Activated CD4-positive, alpha-beta memory T cell treated with anti-CD3 and anti-CD28 coated beads, Interleukin-2, amount 10 ng/mL, durations not matched to agents 7 days and 5 days (primary cell): ENCODE measurements at regions not wholly inside any gene's neighbourhood (a gene's known extent, or its start where the extent isn't known, plus 50 kb on each side); places are given as distances from the start of the nearest gene placed in this dataset.
"Not testable (repeated sequence)": the region's sequence is repeated elsewhere in the genome, so short reads cannot be mapped to it uniquely, and the experiment has no call there.

ENCODE experiments used
- CTCF ChIA-PET: fragments of 350-600 bp; sonication (Branson Sonifier 250); formaldehyde crosslinking; loops from one replicate; lab custom pipeline; 2021; ENCODE audit warnings: antibody characterized with exemption, inconsistent platforms; lab: Charles Lee
- POLR2A ChIA-PET: fragments of 350-600 bp; sonication (Branson Sonifier 250); formaldehyde crosslinking; loops from one replicate; lab custom pipeline; 2021; ENCODE audit warnings: antibody characterized with exemption; lab: Charles Lee
- DNase-seq: peaks from one replicate; pipeline ENCODE4 v3.0.0-alpha.2; 2020
- H3K27ac Mint-ChIP-seq: one replicate; pipeline ENCODE4 v1.8.0; 2021; ENCODE audit warnings: mild to moderate bottlenecking, mixed read lengths
- H3K27me3 Mint-ChIP-seq: one replicate; pipeline ENCODE4 v1.8.0; 2021; ENCODE audit warnings: mixed read lengths
- H3K36me3 Mint-ChIP-seq: one replicate; pipeline ENCODE4 v1.8.0; 2021; ENCODE audit warnings: low read depth, mixed read lengths
- H3K4me1 Mint-ChIP-seq: one replicate; pipeline ENCODE4 v1.8.0; 2021; ENCODE audit warnings: mixed read lengths
- H3K4me3 Mint-ChIP-seq: one replicate; pipeline ENCODE4 v1.8.0; 2021; ENCODE audit warnings: mild to moderate bottlenecking, mixed read lengths
- H3K9me3 Mint-ChIP-seq: one replicate; pipeline ENCODE4 v1.8.0; 2021; ENCODE audit warnings: mixed read lengths

GRCh38 chr5:75869891-75870290 lies 152.7 kb upstream of the POC5 start:
- H3K27me3 Mint-ChIP-seq: peaks cover 9% of the 10 kb centered on the region
- H3K9me3 Mint-ChIP-seq: no peaks in the 10 kb centered on the region
- no peak for DNase-seq
- no peaks in the 10 kb centered on the region for H3K4me1 Mint-ChIP-seq
- H3K36me3 Mint-ChIP-seq: no peaks in the 10 kb centered on the region
- no peak overlapping the region for H3K4me3 Mint-ChIP-seq
- ChIA-PET POLR2A (no interaction called here), CTCF (no interaction called here)
- no peak overlapping the region for H3K27ac Mint-ChIP-seq

GRCh38 chr5:75862872-75863271 lies 145.6 kb upstream of the POC5 start:
- ChIA-PET CTCF (no interaction called here), POLR2A (no interaction called here)
- H3K27me3 Mint-ChIP-seq: peaks cover 2% of the 10 kb centered on the region
- H3K4me3 Mint-ChIP-seq: no peak overlapping the region
- H3K4me1 Mint-ChIP-seq: no peaks in the 10 kb centered on the region
- no peak overlapping the region for H3K27ac Mint-ChIP-seq
- no peaks in the 10 kb centered on the region for H3K9me3 Mint-ChIP-seq
- no peaks in the 10 kb centered on the region for H3K36me3 Mint-ChIP-seq
- no peak for DNase-seq

- CTCF ChIA-PET, DNase-seq, H3K9me3 Mint-ChIP-seq, H3K27ac Mint-ChIP-seq, H3K4me3 Mint-ChIP-seq, POLR2A ChIA-PET, H3K36me3 Mint-ChIP-seq, H3K4me1 Mint-ChIP-seq: not testable (repeated sequence)
- H3K27me3 Mint-ChIP-seq: peaks cover 15% of the 10 kb centered on the region
Observed at GRCh38 chr5:75859621-75860020, 142.4 kb upstream of the POC5 start.

- no peak overlapping the region for H3K4me3 Mint-ChIP-seq
- H3K27me3 Mint-ChIP-seq: peaks cover 17% of the 10 kb centered on the region
- H3K4me1 Mint-ChIP-seq: no peaks in the 10 kb centered on the region
- no peaks in the 10 kb centered on the region for H3K9me3 Mint-ChIP-seq
- CTCF ChIA-PET: interaction anchor here (0.7 kb wide), 1 partner anchor 1085 kb away, joined by 6 read pairs; no protein-coding TSS in a partner anchor
- POLR2A ChIA-PET: no interaction called here
- H3K36me3 Mint-ChIP-seq: no peaks in the 10 kb centered on the region
- no peak overlapping the region for H3K27ac Mint-ChIP-seq
- no peak for DNase-seq
Observed at GRCh38 chr5:75856056-75856455, 138.8 kb upstream of the POC5 start.

GRCh38 chr5:75848077-75848476 lies 130.8 kb upstream of the POC5 start:
- POLR2A ChIA-PET: no interaction called here

GRCh38 chr5:75847561-75848021 lies 130.4 kb upstream of the POC5 start:
- CTCF ChIA-PET: no interaction called here
- Mint-ChIP-seq H3K4me3 (no peak overlapping the region), H3K36me3 (no peaks in the 10 kb centered on the region), H3K9me3 (no peaks in the 10 kb centered on the region), H3K4me1 (no peaks in the 10 kb centered on the region), H3K27me3 (peaks cover 21% of the 10 kb centered on the region), H3K27ac (no peak overlapping the region)
- DNase-seq: no peak
- POLR2A ChIA-PET: no interaction called here

More at GRCh38 chr5:75848077-75848476, 130.8 kb upstream of the POC5 start:
- no peak for DNase-seq
- Mint-ChIP-seq H3K4me1 (no peaks in the 10 kb centered on the region), H3K36me3 (no peaks in the 10 kb centered on the region), H3K27me3 (peaks cover 21% of the 10 kb centered on the region), H3K4me3 (no peak overlapping the region), H3K27ac (no peak overlapping the region), H3K9me3 (no peaks in the 10 kb centered on the region)
- CTCF ChIA-PET: no interaction called here

- DNase-seq: no peak
- peaks cover 16% of the 10 kb centered on the region for H3K27me3 Mint-ChIP-seq
- no peaks in the 10 kb centered on the region for H3K9me3 Mint-ChIP-seq
- no peak overlapping the region for H3K27ac Mint-ChIP-seq
- CTCF ChIA-PET: no interaction called here
- no peaks in the 10 kb centered on the region for H3K36me3 Mint-ChIP-seq
- POLR2A ChIA-PET: no interaction called here
- no peak overlapping the region for H3K4me3 Mint-ChIP-seq
- no peaks in the 10 kb centered on the region for H3K4me1 Mint-ChIP-seq
Observed at GRCh38 chr5:75844301-75844700, 127.1 kb upstream of the POC5 start.

GRCh38 chr5:75843319-75843718 lies 126.1 kb upstream of the POC5 start:
- DNase-seq: no peak
- no peak overlapping the region for H3K4me3 Mint-ChIP-seq
- H3K36me3 Mint-ChIP-seq: no peaks in the 10 kb centered on the region
- H3K4me1 Mint-ChIP-seq: no peaks in the 10 kb centered on the region
- H3K27ac Mint-ChIP-seq: no peak overlapping the region
- CTCF ChIA-PET: no interaction called here
- peaks cover 12% of the 10 kb centered on the region for H3K27me3 Mint-ChIP-seq
- H3K9me3 Mint-ChIP-seq: no peaks in the 10 kb centered on the region
- POLR2A ChIA-PET: no interaction called here

- Mint-ChIP-seq H3K36me3 (no peaks in the 10 kb centered on the region), H3K27ac (no peak overlapping the region), H3K4me3 (no peak overlapping the region), H3K27me3 (peaks cover 3% of the 10 kb centered on the region), H3K4me1 (no peaks in the 10 kb centered on the region), H3K9me3 (no peaks in the 10 kb centered on the region)
- DNase-seq: no peak
- ChIA-PET POLR2A (no interaction called here), CTCF (no interaction called here)
Observed at GRCh38 chr5:75839547-75839946, 122.3 kb upstream of the POC5 start.

- DNase-seq: no peak
- H3K36me3 Mint-ChIP-seq: no peaks in the 10 kb centered on the region
- no peaks in the 10 kb centered on the region for H3K4me1 Mint-ChIP-seq
- H3K4me3 Mint-ChIP-seq: no peak overlapping the region
- CTCF ChIA-PET: no interaction called here
- no peaks in the 10 kb centered on the region for H3K9me3 Mint-ChIP-seq
- peaks cover 8% of the 10 kb centered on the region for H3K27me3 Mint-ChIP-seq
- POLR2A ChIA-PET: no interaction called here
- no peak overlapping the region for H3K27ac Mint-ChIP-seq
Observed at GRCh38 chr5:75837258-75837841, 120.1 kb upstream of the POC5 start.

- ChIA-PET POLR2A (no interaction called here), CTCF (no interaction called here)
- no peak for DNase-seq
- H3K36me3 Mint-ChIP-seq: no peaks in the 10 kb centered on the region
- H3K27me3 Mint-ChIP-seq: peaks cover 10% of the 10 kb centered on the region
- H3K9me3 Mint-ChIP-seq: no peaks in the 10 kb centered on the region
- H3K4me1 Mint-ChIP-seq: no peaks in the 10 kb centered on the region
- no peak overlapping the region for H3K4me3 Mint-ChIP-seq
- H3K27ac Mint-ChIP-seq: no peak overlapping the region
Observed at GRCh38 chr5:75831561-75831960, 114.3 kb upstream of the POC5 start.

- Mint-ChIP-seq H3K36me3 (no peaks in the 10 kb centered on the region), H3K4me1 (no peaks in the 10 kb centered on the region), H3K27me3 (peaks cover 7% of the 10 kb centered on the region), H3K4me3 (no peak overlapping the region), H3K9me3 (no peaks in the 10 kb centered on the region), H3K27ac (no peak overlapping the region)
- CTCF ChIA-PET: no interaction called here
- DNase-seq: no peak
- POLR2A ChIA-PET: no interaction called here
Observed at GRCh38 chr5:75828029-75828428, 110.8 kb upstream of the POC5 start.

- H3K27me3 Mint-ChIP-seq: peaks cover 5% of the 10 kb centered on the region
- H3K27ac Mint-ChIP-seq: no peak overlapping the region
- peaks cover 3% of the 10 kb centered on the region for H3K9me3 Mint-ChIP-seq
- CTCF ChIA-PET: no interaction called here
- H3K36me3 Mint-ChIP-seq: no peaks in the 10 kb centered on the region
- H3K4me3 Mint-ChIP-seq: no peak overlapping the region
- DNase-seq: no peak
- H3K4me1 Mint-ChIP-seq: no peaks in the 10 kb centered on the region
- POLR2A ChIA-PET: no interaction called here
Observed at GRCh38 chr5:75824323-75824722, 107.1 kb upstream of the POC5 start.

GRCh38 chr5:75823811-75824210 lies 106.6 kb upstream of the POC5 start:
- H3K9me3 Mint-ChIP-seq: peaks cover 3% of the 10 kb centered on the region
- no peak overlapping the region for H3K27ac Mint-ChIP-seq
- H3K4me1 Mint-ChIP-seq: no peaks in the 10 kb centered on the region
- ChIA-PET POLR2A (no interaction called here), CTCF (no interaction called here)
- H3K27me3 Mint-ChIP-seq: peaks cover 5% of the 10 kb centered on the region
- H3K36me3 Mint-ChIP-seq: no peaks in the 10 kb centered on the region
- no peak for DNase-seq
- no peak overlapping the region for H3K4me3 Mint-ChIP-seq
